ENCODE measurements at regions not wholly inside any gene's neighbourhood (a gene's known extent, or its start where the extent isn't known, plus 50 kb on each side); places are given as distances from the start of the nearest gene placed in this dataset.

DNA sequence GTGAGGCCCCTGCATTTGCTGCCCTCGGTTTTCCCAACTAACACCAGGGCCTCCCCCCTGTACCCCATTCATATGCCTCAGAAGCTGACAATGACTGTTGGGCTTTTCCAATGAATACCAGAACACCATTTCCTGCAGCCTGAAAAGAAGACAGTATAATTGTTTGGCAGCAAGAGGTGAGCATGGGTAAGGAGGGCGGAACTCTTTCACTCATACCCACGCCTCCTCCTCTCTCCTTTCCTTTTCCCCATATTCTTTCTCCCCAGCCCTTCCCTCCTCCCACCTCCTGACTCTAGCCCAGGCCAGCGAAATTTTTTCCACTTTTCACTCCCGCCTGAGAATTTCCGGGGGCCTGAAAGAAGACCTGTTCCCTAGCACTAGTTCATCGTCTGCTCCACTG, 58.0 kb upstream of the CHST1 start:
- no peak for DNase-seq

- DNase-seq: no peak
Measured at GRCh38 chr11:45722144-45722543, 56.7 kb upstream of the CHST1 start.

DNA sequence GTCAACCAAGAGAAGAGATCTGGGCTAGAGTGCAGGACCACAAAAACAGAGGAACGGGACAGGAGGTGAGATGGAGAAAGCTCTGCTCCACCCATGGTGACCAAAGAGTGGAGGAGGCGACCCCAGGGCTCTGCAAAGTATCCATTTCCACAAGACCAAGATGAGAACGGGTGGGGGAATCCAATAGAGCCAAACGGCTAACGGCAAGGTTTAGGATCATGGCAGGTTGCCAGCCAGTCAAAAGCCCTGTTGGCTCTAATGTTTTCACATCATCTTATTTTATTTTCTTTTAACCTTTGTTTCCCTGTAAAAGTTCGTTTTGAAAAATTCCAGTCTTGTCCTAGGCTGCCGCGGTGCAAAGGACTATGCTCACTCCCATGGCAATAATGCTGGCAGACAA, 52.1 kb upstream of the CHST1 start:
- DNase-seq: no peak

DNA sequence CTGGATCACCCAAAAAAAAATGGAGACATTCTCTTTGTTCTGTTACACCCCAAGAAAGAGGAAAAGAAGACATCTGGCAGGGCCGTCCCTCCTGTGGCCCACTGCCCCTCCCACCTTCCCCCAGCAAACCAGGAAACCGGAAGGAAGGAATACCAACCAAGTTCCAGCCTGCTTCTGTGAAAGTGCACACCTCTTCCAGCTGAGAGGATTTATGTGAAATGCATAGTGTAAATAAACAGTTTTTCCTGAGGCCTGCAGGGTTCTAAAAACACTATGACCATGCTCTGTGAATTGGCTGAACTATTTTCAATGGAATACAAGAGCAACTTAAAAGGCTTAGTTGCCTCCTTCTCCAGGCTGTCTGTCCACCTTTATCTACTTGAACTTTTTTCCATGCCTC, 50.0 kb upstream of the CHST1 start:
- no peak for DNase-seq
